ENCODE measurements at regions not wholly inside any gene's neighbourhood (a gene's known extent, or its start where the extent isn't known, plus 50 kb on each side); places are given as distances from the start of the nearest gene placed in this dataset.
"Not testable (repeated sequence)": the region's sequence is repeated elsewhere in the genome, so short reads cannot be mapped to it uniquely, and the experiment has no call there.

DNA sequence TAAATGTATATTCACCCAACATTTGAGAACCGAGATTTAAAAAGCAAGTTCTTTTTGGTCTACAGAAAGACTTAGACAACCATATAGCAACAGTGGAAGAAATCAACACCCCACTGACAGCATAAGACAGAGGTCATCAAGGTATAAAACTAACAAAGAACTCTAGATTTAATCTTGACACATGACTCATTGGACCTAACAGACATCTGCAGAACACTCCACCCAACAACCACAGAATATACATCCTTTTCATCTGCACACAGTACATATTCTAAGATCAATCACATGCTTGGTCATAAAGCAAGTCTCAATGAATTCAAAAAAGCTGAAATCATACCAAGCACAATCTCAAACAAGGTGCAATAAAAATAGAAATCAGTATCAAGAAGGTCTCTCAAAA, 65.8 kb downstream of the SPIN4 start:
- Mint-ChIP-seq H3K27ac (no peak overlapping the region), H3K4me1 (ENCODE audit: unreplicated experiment) (no peaks in the 10 kb centered on the region), H3K9me3 (peaks cover 4% of the 10 kb centered on the region), H3K27me3 (no peaks in the 10 kb centered on the region), H3K36me3 (no peaks in the 10 kb centered on the region), H3K4me3 (no peak overlapping the region)
- TF ChIP-seq, protein P1, sequence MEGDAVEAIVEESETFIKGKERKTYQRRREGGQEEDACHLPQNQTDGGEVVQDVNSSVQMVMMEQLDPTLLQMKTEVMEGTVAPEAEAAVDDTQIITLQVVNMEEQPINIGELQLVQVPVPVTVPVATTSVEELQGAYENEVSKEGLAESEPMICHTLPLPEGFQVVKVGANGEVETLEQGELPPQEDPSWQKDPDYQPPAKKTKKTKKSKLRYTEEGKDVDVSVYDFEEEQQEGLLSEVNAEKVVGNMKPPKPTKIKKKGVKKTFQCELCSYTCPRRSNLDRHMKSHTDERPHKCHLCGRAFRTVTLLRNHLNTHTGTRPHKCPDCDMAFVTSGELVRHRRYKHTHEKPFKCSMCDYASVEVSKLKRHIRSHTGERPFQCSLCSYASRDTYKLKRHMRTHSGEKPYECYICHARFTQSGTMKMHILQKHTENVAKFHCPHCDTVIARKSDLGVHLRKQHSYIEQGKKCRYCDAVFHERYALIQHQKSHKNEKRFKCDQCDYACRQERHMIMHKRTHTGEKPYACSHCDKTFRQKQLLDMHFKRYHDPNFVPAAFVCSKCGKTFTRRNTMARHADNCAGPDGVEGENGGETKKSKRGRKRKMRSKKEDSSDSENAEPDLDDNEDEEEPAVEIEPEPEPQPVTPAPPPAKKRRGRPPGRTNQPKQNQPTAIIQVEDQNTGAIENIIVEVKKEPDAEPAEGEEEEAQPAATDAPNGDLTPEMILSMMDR (conservative IDR thresholded peaks at IDR 0.05): no peak
- no peak for DNase-seq (ENCODE audit: extremely low spot score, unreplicated experiment)

DNA sequence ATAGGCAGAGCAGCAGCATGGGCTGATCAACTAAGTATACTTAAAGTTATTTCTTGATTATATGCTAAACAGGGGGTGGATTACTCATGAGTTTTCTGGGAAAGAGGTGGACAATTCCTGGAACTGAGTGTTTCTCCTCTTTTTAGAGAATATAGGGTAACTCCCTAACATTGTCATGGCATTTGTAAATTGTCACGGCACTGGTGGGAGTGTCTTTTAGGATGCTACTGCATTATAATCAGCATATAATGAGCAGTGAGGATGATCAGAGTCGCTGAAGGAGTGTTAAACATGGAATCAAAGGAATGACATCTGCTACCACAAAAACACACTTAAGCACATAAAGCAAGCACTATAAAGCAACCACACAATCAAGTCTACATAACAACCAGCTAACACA, 66.5 kb downstream of the SPIN4 start:
- H3K27me3 Mint-ChIP-seq: no peaks in the 10 kb centered on the region
- no peak for DNase-seq (ENCODE audit: extremely low spot score, unreplicated experiment)
- TF ChIP-seq, protein P1 (conservative IDR thresholded peaks at IDR 0.05): no peak
- H3K36me3 Mint-ChIP-seq: no peaks in the 10 kb centered on the region
- no peak overlapping the region for H3K4me3 Mint-ChIP-seq
- peaks cover 4% of the 10 kb centered on the region for H3K9me3 Mint-ChIP-seq
- no peaks in the 10 kb centered on the region for H3K4me1 Mint-ChIP-seq (ENCODE audit: unreplicated experiment)
- H3K27ac Mint-ChIP-seq: no peak overlapping the region

DNA sequence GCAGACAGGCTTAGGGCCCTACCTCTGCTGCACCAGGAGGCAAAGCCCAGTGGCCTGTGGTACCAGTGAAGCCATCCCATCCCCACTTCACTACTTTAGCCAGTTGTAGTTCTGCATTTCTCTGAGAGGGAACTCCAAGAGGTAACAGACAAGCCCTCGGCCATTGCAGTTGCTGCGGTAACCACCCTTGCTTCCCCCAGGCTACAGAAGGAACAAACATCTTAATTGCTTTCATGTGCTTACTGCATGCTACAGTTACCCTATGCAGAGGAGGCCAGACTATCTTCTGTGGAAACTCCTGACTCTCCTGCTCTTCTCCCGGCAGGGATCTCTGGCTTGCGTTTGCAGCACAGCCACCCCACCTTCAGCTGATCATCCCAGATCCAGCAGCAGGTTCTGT, 67.8 kb downstream of the SPIN4 start:
- no peak for DNase-seq (ENCODE audit: extremely low spot score, unreplicated experiment)
- no peak overlapping the region for H3K27ac Mint-ChIP-seq

DNA sequence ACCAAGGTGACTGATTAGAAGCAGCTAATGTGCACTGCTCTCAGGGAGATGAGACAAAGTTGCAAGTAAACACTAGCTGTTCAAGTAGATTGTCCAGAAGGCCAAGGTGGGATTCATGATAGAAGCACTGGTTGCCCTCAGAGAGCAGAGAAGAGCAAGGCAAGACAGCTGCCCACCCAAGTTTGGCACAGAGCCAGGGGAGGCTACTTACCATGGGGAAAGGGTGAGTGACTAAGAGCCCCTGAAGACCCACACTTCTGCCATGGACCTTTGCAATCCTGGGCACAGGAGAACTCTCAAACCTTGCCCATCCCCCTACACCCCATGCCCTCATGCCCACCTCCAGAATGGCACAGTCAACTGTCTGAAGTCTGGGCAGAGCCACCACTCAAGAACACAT, 68.3 kb downstream of the SPIN4 start:
- H3K9me3 Mint-ChIP-seq: peaks cover 4% of the 10 kb centered on the region
- H3K36me3 Mint-ChIP-seq: no peaks in the 10 kb centered on the region
- no peak overlapping the region for H3K27ac Mint-ChIP-seq
- DNase-seq (ENCODE audit: extremely low spot score, unreplicated experiment): no peak
- H3K4me3 Mint-ChIP-seq: no peak overlapping the region
- TF ChIP-seq, protein P1 (conservative IDR thresholded peaks at IDR 0.05): no peak
- no peaks in the 10 kb centered on the region for H3K27me3 Mint-ChIP-seq
- no peaks in the 10 kb centered on the region for H3K4me1 Mint-ChIP-seq (ENCODE audit: unreplicated experiment)

More for the DNA sequence above, 67.8 kb downstream of the SPIN4 start:
- TF ChIP-seq, protein P1 (conservative IDR thresholded peaks at IDR 0.05): no peak
- no peak overlapping the region for H3K4me3 Mint-ChIP-seq
- peaks cover 4% of the 10 kb centered on the region for H3K9me3 Mint-ChIP-seq
- H3K27me3 Mint-ChIP-seq: no peaks in the 10 kb centered on the region
- no peaks in the 10 kb centered on the region for H3K36me3 Mint-ChIP-seq
- no peaks in the 10 kb centered on the region for H3K4me1 Mint-ChIP-seq (ENCODE audit: unreplicated experiment)

DNA sequence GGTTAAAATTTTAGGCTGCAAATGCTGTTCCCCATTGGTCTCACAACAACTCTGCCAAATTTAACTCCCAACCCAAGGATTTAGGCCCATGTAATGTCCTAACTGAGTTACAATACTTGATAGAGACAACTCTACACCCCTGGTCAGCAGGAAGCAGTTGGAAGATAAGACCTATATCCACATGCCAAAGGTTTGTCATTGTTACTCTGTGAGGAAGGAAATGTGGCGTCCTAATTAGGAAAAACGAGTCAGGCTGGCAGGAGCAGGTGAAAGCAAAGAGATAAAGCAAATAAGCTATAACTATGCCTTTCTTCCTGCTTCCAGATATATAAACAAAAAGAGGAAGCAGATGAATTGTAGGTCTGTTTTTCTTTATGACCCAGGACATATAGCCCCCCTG, 69.1 kb downstream of the SPIN4 start:
- Mint-ChIP-seq H3K4me1 (ENCODE audit: unreplicated experiment) (no peaks in the 10 kb centered on the region), H3K36me3 (no peaks in the 10 kb centered on the region), H3K9me3 (peaks cover 4% of the 10 kb centered on the region), H3K27me3 (no peaks in the 10 kb centered on the region), H3K4me3 (no peak overlapping the region), H3K27ac (no peak overlapping the region)
- TF ChIP-seq, protein P1 (conservative IDR thresholded peaks at IDR 0.05): no peak
- no peak for DNase-seq (ENCODE audit: extremely low spot score, unreplicated experiment)

DNA sequence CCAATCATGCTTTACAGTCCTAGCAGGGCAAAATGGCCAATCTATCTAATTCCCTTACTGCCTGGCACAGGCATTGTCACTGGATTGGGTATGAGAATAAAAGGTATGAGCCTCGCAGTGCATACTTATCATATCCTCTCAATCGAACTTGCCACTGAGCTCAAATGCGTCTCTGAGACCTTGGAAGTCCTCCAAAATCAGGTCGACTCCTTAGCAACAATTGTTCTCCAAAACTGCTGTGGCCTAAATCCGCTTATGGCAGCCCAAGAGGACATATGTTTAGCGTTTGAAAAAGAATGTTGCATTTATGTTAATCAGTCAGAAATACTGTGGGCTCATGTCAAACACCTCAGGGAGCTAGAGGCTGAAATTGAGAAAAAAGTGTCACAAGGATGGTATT, 69.7 kb downstream of the SPIN4 start:
- Mint-ChIP-seq H3K4me3 (no peak overlapping the region), H3K36me3 (no peaks in the 10 kb centered on the region), H3K27me3 (no peaks in the 10 kb centered on the region), H3K4me1 (ENCODE audit: unreplicated experiment) (no peaks in the 10 kb centered on the region), H3K9me3 (peaks cover 4% of the 10 kb centered on the region), H3K27ac (no peak overlapping the region)
- no peak for DNase-seq (ENCODE audit: extremely low spot score, unreplicated experiment)
- TF ChIP-seq, protein P1 (conservative IDR thresholded peaks at IDR 0.05): no peak

DNA sequence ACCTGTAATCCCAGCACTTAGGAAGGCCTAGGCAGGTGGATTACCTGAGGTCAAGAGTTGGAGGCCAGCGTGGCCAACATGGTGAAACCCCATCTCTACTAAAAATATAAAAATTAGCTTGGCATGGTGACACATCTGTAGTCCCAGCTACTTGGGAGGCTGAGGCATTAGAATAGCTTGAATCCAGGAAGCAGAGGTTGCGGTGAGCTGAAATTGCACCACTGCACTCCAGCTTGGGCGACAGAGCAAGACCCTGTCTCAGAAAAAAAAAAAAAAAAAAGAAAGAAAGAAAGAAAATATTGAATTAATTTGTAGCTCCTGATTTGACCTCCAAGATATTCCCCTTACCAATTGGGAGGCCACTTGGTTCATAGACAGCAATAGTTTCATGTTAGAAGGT, 73.7 kb downstream of the SPIN4 start:
- DNase-seq (ENCODE audit: extremely low spot score, unreplicated experiment); H3K9me3 Mint-ChIP-seq; H3K27ac Mint-ChIP-seq; H3K4me3 Mint-ChIP-seq; H3K27me3 Mint-ChIP-seq; H3K4me1 Mint-ChIP-seq (ENCODE audit: unreplicated experiment); H3K36me3 Mint-ChIP-seq: not testable (repeated sequence)
